GM18861 (cell line): ENCODE measurements at regions not wholly inside any gene's neighbourhood (a gene's known extent, or its start where the extent isn't known, plus 50 kb on each side); places are given as distances from the start of the nearest gene placed in this dataset.
"Not testable (repeated sequence)": the region's sequence is repeated elsewhere in the genome, so short reads cannot be mapped to it uniquely, and the experiment has no call there.

Source experiments
- ATAC-seq: cut with Tn5 transposase; IDR thresholded peaks from one replicate; pipeline ENCODE4 v1.9.1; 2021; ENCODE audit not compliant: unreplicated experiment

- ATAC-seq, result no peak
Measured at GRCh38 chr11:95444309-95445241, 213.6 kb upstream of the SESN3 start.

DNA sequence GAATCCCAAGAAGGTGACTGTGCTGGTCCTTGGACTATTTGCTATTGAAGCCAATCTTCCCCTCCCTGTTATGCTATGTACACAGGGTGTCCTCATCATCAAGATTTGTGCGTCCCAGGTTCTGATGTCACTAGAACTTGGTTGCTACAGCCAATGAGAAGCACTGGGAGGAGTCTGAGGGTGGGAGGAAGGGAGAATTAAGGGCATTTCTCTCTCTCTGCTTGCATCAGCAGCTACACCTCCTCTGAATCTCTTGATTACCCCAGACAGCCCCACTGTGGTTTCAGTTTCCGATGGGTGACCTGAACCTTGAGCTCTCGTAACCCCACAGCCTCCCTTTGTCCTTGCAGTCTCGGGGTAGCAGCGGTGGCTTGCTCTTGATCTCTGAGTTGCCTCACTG lies 212.4 kb upstream of the SESN3 start:
- peak; percentile 97 for ATAC-seq

DNA sequence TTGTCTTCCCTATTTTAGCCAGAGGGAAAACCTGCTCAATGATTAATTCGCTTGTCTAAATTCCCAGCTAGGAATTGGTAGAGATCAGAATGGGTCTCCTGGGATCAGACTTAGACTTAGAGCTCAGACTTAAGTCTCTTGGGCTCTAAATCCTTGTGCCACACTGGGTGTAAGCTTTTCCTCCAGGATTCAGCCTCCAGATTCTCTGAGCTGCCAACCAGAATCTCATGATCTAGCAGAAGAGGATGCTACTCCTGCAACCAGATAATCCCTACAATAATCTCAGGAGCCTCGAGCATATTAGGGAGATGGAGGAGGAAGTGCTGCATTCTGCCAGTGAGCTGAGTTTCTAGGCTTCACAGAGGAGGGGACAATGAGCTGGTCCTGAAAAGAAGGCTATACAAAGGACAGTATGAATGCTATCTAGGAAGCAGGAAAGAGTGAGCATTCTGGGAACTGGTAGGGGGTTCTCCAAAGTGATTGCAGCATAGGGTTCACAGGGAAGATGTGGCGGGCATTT lies 211.6 kb upstream of the SESN3 start:
- ATAC-seq, result no peak

DNA sequence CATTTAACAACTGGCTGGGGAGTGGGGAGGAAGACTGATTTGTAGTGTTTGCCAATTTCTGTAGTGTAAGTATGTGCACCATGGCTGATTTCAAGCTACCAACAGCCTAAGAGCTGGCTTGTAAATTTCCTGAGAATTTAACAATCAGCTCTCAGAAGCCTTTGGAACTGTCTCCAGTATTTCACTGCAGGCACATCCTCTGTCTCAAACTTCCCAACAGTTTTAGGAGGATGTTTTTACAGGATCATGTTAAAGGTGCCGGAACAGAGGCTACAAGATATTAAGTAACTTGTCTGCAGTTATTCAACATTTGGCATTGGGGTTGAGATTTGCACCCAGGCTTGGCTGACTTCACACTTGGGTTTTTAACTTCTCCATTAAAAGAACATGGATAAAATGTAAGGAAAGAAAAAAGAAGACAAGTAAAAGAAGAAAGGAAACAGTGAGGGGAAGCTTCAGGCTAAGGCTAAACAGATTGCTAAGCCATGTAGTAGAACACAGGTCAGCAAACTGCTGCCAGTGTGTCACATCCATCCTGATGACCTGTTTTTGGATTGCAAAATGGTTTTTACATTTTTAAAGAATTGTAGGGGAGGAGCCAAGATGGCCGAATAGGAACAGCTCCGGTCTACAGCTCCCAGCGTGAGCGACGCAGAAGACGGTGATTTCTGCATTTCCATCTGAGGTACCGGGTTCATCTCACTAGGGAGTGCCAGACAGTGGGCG lies 204.8 kb upstream of the SESN3 start:
- ATAC-seq, result no peak

- no peak for ATAC-seq
Measured at GRCh38 chr11:95435192-95435591, 204.2 kb upstream of the SESN3 start.

DNA sequence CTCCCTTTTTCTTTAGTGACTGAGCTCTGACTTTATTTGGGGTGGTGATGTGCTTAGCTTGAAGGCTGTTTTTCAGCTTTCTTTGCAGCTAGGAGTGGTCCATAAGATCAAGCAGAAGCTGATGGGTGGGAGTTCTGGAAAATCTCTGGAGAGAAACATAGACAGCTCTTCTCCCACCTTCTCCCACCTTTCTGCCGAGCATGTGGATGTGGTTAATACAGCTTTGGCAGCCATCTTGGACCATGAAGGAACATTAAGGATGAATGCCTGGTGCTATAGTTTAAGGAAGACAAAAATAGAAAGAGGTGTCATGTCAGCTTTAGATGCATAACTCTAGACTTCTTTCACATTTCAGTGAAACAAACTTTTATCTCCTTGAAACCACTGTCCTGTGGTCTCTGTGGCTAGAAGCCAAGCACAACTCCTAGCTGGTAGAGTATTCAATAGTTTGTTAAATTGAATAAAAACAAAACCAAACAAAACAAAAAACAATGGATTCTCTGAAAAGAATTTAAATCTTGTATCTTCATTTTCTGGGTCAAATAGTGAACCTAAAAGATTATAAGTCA lies 203.6 kb upstream of the SESN3 start:
- ATAC-seq, result no peak

GRCh38 chr11:95434009-95434408 lies 203.0 kb upstream of the SESN3 start:
- ATAC-seq, result no peak

DNA sequence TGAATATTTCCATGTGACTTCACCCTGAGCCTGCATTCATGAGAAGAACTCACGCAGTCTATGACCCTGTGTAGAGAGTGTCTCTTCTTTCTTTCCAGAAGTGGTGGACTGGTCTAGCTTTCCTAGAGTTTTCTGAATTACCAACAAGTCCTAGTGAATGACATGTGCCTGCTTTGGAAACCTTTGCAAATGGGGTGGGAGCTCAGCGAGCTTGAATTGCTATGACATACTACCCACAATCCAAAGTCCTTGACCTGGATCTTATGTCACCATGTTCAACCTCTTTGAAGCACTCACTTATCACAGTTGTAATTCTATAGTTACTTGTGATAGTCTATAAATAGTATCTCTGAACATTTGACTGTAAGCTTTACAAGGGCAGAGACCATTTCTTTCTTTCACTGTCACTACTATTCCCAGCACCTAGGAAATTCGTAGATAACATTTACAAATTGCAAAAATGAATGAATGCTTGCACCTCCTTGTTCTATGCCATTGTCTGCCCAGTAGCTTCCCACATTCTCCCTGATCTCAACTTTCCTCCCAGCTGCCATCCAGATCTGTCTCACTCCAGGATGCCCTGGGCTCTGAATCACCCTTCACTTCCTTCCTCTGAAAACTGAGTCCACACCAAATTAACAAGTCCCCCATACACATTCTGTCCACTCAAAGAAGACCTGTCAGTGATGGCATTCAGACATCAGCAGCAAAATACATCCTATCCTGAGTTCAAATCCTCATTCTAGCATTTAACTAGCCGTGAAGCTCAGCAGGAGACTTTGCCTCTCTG lies 201.9 kb upstream of the SESN3 start:
- ATAC-seq, result no peak

- no peak for ATAC-seq
Measured at GRCh38 chr11:95429376-95429907, 198.4 kb upstream of the SESN3 start.

- ATAC-seq, result no peak
Measured at GRCh38 chr11:95426823-95427462, 195.9 kb upstream of the SESN3 start.

GRCh38 chr11:95419915-95420314 lies 188.9 kb upstream of the SESN3 start:
- no peak for ATAC-seq

DNA sequence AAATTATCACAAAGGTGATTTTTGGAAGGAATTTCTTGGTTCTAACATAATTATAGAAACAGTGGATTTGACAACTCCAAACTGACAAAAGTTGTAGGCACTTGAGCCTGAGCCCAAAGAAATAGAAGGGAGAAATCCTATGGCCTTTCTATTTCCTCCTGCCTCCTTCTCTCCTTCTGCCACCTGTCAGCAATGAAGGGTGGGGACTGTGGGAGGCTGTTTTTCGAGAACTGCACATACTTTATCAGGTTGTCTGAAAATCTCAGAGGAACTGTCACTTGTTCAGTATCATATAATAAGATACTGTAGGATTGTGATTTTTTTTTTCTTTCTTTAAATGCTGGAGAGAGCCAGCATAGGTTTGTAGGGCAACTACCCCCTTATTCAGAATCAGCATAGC lies 187.9 kb upstream of the SESN3 start:
- ATAC-seq, result no peak

- ATAC-seq, result no peak
Measured at GRCh38 chr11:95417832-95418231, 186.8 kb upstream of the SESN3 start.

DNA sequence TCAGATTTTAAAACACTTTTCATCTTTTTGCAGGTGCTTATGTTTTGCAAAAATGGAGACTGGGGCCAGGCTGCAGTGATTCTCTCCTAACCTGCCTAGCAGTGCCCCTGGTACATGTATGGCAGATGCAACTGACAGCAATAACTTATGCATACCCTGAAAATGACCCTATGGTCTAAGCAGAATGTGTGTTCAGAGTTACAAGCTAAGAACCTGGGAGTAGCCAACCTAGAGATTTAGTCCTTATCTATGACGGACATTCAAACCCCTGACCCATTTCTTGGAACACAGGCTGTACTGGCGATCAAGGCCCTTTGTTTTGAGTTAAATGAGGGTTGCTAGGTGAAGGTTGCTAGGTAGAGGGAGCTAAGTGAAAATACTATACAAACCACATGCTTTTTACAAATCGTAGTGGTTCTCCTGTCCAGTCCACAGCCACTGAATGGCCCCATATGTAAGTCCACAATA lies 184.9 kb upstream of the SESN3 start:
- ATAC-seq, result no peak

DNA sequence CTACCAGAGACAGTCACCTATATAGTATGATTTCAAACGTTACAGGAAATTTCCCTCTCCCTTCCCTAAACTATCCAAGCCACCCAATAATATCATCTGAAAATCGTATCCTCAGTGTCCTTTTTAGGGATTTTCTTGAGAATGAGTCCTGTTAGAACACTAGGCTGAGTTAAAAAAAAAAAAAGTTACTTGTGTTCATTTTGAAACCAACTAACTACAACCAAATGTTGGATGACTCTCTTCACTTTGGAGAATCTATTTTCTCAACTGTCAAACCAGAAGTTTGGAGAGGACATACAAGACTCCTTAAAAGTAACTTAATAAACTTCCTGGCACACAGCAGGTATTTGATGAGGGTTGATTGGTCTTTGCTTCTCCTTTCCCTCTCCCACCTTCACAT lies 183.2 kb upstream of the SESN3 start:
- no peak for ATAC-seq

DNA sequence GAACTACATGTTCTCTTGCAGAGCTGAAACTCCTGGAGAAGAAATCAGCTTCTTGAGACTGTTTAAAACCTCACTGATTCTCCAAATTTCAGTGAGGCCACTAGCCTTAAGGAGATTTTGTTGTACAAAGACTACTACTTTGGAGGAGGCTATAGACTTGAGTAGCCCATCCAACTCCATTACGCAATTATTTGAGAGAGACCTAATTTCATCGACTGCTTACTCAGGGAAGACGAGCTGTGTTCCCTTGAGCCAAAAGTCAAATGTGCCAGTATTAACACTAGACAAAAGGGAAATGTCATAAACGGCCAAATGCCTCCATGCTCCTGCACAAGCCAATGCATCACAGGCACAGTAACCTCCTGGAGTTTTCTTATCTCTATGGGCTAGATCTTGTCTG lies 182.8 kb upstream of the SESN3 start:
- ATAC-seq, result no peak

GRCh38 chr11:95413021-95413420 lies 182.0 kb upstream of the SESN3 start:
- no peak for ATAC-seq

DNA sequence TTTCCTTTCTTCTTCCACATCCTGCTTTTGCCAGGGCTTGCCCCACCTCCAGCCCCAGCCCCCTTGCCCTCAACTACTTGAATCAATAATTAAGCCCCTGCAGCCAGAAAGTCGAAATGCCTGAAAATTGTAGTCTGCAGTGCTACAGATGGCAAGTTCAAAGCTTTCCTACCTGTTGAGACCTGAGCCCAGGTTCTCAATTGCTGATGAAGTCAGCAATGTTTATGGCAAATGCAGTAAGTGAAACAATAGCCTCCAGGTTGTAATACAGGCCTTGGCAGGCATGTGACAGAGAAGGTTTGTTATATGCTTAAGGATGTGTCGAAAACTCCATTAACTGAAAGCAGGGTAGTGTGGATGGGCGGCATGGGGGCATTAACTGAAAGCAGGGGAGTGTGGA lies 181.1 kb upstream of the SESN3 start:
- ATAC-seq, result no peak

- ATAC-seq, result not testable (repeated sequence)
Measured at GRCh38 chr11:95410707-95411106, 179.7 kb upstream of the SESN3 start.

GRCh38 chr11:95406271-95406670 lies 175.3 kb upstream of the SESN3 start:
- no peak for ATAC-seq
